ENCODE measurements at regions not wholly inside any gene's neighbourhood (a gene's known extent, or its start where the extent isn't known, plus 50 kb on each side); places are given as distances from the start of the nearest gene placed in this dataset.

DNA sequence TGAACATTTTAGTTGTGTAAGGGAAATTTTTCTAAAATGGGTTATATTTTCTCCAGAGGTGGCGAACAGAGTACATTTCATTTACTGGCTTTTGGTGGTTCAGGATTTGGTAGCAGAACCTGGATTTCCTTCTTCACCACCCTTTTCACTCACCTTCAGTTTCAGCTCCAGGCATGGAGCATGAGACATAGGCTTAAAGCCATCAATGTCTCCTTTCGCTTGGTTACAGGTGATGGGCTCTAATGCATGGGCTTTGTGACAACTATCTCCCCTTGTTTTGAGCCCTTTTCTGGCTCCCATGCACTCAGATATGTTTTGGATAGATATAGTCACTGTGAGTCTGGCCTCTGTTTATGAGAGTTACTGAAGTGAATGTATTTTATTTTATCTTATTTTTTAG lies 96.6 kb upstream of the ANKRD28 start:
- H3K9ac ChIP-seq (ENCODE audit: low read depth, low read length), result no peak overlapping the region
- peaks cover 9% of the 10 kb centered on the region for H3K4me1 ChIP-seq (ENCODE audit: control insufficient read depth, insufficient read depth, low read length)
- no peak overlapping the region for H3K56ac ChIP-seq (ENCODE audit: extremely low read depth, insufficient read depth, low read length)
- POLR2A ChIA-PET (ENCODE audit: unreplicated experiment), result no interaction called here
- no peak overlapping the region for H2BK5ac ChIP-seq (ENCODE audit: low read depth, low read length, poor library complexity, severe bottlenecking)
- H2AK9ac ChIP-seq (replicated peaks; ENCODE audit: low read depth, low read length, poor library complexity), result no peak overlapping the region
- CTCF ChIA-PET, result interaction anchor here (1.2 kb wide), 1 partner anchor 50 kb away, joined by 3 read pairs; no protein-coding TSS in a partner anchor
- no peak overlapping the region for H3K27ac ChIP-seq (ENCODE audit: insufficient read depth, low read length)
- no peaks in the 10 kb centered on the region for H3K9me1 ChIP-seq (ENCODE audit: insufficient read depth, low read length)
- DNase-seq, result no peak
- H3K36me3 ChIP-seq (ENCODE audit: control insufficient read depth, insufficient read depth, low read length), result no peaks in the 10 kb centered on the region
- H2AFZ ChIP-seq (replicated peaks; ENCODE audit: low read length, poor library complexity), result no peak overlapping the region
- no peak overlapping the region for H3K23ac ChIP-seq (ENCODE audit: low read depth, low read length)
- no peak overlapping the region for H3K4ac ChIP-seq (ENCODE audit: low read depth, low read length)
- no peak overlapping the region for H4K91ac ChIP-seq (ENCODE audit: insufficient read depth, low read depth, low read length)
- ATAC-seq (ENCODE audit: low read depth), result no peak
- no peak overlapping the region for H4K8ac ChIP-seq (ENCODE audit: low read depth in 2 of 2, low read length in 2 of 2)
- H3K79me1 ChIP-seq (ENCODE audit: low read depth in 1 of 2, low read length in 2 of 2), result no peaks in the 10 kb centered on the region
- H2BK120ac ChIP-seq (ENCODE audit: low read depth, low read length), result no peak overlapping the region
- TF ChIP-seq RAD21 (IDR thresholded peaks at IDR 0.05; ENCODE audit: low read length), result no peak
- no peak for TF ChIP-seq CEBPB (IDR thresholded peaks at IDR 0.05; ENCODE audit: low read depth, low read length)
- no peak for TF ChIP-seq MXI1 (IDR thresholded peaks at IDR 0.05; ENCODE audit: borderline replicate concordance, low read depth, low read length)
- TF ChIP-seq, protein P1, sequence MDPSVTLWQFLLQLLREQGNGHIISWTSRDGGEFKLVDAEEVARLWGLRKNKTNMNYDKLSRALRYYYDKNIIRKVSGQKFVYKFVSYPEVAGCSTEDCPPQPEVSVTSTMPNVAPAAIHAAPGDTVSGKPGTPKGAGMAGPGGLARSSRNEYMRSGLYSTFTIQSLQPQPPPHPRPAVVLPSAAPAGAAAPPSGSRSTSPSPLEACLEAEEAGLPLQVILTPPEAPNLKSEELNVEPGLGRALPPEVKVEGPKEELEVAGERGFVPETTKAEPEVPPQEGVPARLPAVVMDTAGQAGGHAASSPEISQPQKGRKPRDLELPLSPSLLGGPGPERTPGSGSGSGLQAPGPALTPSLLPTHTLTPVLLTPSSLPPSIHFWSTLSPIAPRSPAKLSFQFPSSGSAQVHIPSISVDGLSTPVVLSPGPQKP (IDR thresholded peaks at IDR 0.05; ENCODE audit: borderline replicate concordance, low read depth, low read length), result no peak
- TF ChIP-seq BHLHE40 (IDR thresholded peaks at IDR 0.05; ENCODE audit: low read depth, low read length), result no peak
- TF ChIP-seq CHD1 (IDR thresholded peaks at IDR 0.05; ENCODE audit: low read depth, low read length), result no peak
- TF ChIP-seq RCOR1 (IDR thresholded peaks at IDR 0.05; ENCODE audit: insufficient replicate concordance, low read length), result no peak
- TF ChIP-seq RFX5 (IDR thresholded peaks at IDR 0.05; ENCODE audit: low read depth, low read length), result no peak
- no peak for TF ChIP-seq POLR2A (IDR thresholded peaks at IDR 0.05; ENCODE audit: low read depth, low read length)
- no peak for TF ChIP-seq MAZ (IDR thresholded peaks at IDR 0.05; ENCODE audit: borderline replicate concordance, low read depth, low read length)
- TF ChIP-seq FOS (IDR thresholded peaks at IDR 0.05; ENCODE audit: low read depth, low read length), result no peak
- TF ChIP-seq, protein P2, sequence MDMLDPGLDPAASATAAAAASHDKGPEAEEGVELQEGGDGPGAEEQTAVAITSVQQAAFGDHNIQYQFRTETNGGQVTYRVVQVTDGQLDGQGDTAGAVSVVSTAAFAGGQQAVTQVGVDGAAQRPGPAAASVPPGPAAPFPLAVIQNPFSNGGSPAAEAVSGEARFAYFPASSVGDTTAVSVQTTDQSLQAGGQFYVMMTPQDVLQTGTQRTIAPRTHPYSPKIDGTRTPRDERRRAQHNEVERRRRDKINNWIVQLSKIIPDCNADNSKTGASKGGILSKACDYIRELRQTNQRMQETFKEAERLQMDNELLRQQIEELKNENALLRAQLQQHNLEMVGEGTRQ (IDR thresholded peaks at IDR 0.05; ENCODE audit: low read depth, low read length), result no peak
- TF ChIP-seq MAFK (IDR thresholded peaks at IDR 0.05; ENCODE audit: low read depth, low read length), result no peak
- TF ChIP-seq SMC3 (IDR thresholded peaks at IDR 0.05; ENCODE audit: low read depth, low read length), result no peak
- TF ChIP-seq NFE2L2 (IDR thresholded peaks at IDR 0.05; ENCODE audit: low read depth, low read length), result no peak
- TF ChIP-seq, protein P3, sequence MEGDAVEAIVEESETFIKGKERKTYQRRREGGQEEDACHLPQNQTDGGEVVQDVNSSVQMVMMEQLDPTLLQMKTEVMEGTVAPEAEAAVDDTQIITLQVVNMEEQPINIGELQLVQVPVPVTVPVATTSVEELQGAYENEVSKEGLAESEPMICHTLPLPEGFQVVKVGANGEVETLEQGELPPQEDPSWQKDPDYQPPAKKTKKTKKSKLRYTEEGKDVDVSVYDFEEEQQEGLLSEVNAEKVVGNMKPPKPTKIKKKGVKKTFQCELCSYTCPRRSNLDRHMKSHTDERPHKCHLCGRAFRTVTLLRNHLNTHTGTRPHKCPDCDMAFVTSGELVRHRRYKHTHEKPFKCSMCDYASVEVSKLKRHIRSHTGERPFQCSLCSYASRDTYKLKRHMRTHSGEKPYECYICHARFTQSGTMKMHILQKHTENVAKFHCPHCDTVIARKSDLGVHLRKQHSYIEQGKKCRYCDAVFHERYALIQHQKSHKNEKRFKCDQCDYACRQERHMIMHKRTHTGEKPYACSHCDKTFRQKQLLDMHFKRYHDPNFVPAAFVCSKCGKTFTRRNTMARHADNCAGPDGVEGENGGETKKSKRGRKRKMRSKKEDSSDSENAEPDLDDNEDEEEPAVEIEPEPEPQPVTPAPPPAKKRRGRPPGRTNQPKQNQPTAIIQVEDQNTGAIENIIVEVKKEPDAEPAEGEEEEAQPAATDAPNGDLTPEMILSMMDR (conservative IDR thresholded peaks at IDR 0.05; ENCODE audit: low read depth, low read length), result no peak
- H3K9me3 ChIP-seq (ENCODE audit: control insufficient read depth, insufficient read depth, low read length), result no peaks in the 10 kb centered on the region
- H2AK5ac ChIP-seq (ENCODE audit: low read depth, low read length), result no peak overlapping the region
- H2BK20ac ChIP-seq (ENCODE audit: low read depth, low read length), result no peak overlapping the region
- H3K27me3 ChIP-seq (ENCODE audit: control insufficient read depth, insufficient read depth, low read length), result no peaks in the 10 kb centered on the region
- no peaks in the 10 kb centered on the region for H4K20me1 ChIP-seq (ENCODE audit: insufficient read depth, low read length)
- no CpG with 5 or more reads among the region's 2 CpGs for WGBS, 2 experiments (ENCODE audit: extremely low coverage in 2 of 2, insufficient read length in 1 of 2)
- BruUV-seq (replicated peaks), result no TSS peak
- dilution Hi-C loops (cut with HindIII; ENCODE audit: low sequenced_read_pairs, unreplicated experiment), result no loop called here
- in situ Hi-C loops (cut with MboI; ENCODE audit: low sequenced_read_pairs), result no loop called here
- H3K4me2 ChIP-seq (ENCODE audit: low read depth, low read length), result no peak overlapping the region
- H3K4me3 ChIP-seq (ENCODE audit: insufficient read depth, low read depth, low read length), result no peak overlapping the region
- H3K18ac ChIP-seq (ENCODE audit: low read depth, low read length), result peak overlapping the region; percentile 55; the same call in 1 of the 2 replicates
- no peak overlapping the region; the same call in 1 of the 2 replicates for H4K5ac ChIP-seq (ENCODE audit: low read depth, low read length)
- intact Hi-C loops (cut with micrococcal nuclease), result no loop called here
- H3K14ac ChIP-seq (replicated peaks; ENCODE audit: low read depth, low read length), result no peak overlapping the region
- H2BK15ac ChIP-seq (ENCODE audit: low read depth, low read length), result no peak overlapping the region

Measured in IMR-90 (cell line).